ENCODE measurements at regions not wholly inside any gene's neighbourhood (a gene's known extent, or its start where the extent isn't known, plus 50 kb on each side); places are given as distances from the start of the nearest gene placed in this dataset.
A peak's percentile ranks its signal among the peaks of the same experiment; 100 is the strongest.
"Not testable (repeated sequence)": the region's sequence is repeated elsewhere in the genome, so short reads cannot be mapped to it uniquely, and the experiment has no call there.

- no peak for DNase-seq (ENCODE audit: low read depth in 1 of 2, low spot score in 1 of 2)
These were observed 458.6 kb upstream of the KLF6 start for GRCh38 chr10:4243651-4244050.

DNA sequence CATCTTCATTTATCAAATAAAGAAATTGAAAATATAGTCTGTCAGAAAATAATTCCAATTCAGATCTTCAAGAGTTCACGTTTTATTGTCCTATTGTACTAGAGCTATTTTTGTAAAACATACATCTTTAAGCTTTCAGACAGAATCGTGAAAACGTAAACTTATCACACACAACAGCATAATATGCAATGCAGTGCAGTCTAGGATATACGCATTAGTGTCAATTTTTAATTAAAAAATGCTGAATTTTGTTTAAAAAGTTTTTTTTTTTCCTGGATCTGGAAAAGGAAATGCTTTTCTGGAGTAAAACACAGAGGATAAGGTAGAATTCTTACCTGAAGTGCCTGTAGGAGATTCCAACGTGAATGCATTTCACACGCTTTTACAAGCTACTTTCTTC, 458.2 kb upstream of the KLF6 start:
- DNase-seq (ENCODE audit: low read depth in 1 of 2, low spot score in 1 of 2) = no peak

DNA sequence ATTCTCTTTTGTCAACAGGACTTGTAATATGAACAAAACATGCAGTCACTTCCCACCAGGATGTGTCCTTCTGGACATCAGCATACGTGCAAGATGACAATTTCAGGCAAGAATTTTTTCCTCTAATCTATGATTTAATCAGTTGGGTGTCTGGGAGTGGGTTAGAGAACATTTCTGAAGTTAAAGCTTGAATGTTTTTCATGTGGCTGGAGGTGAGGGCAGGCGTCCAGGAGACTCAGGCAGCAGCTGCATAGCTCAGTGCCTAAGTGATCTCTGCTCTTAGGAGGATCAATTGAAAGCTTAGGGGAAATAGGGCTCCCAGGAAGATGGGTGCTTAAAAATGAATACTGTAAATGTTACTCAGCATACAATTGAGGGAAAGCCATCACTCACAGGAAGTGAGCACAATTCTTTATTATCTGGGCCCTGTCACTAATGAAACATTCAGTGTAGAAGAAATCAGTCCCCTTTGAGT, 457.6 kb upstream of the KLF6 start:
- no peak for DNase-seq (ENCODE audit: low read depth in 1 of 2, low spot score in 1 of 2)

- DNase-seq (ENCODE audit: low read depth in 1 of 2, low spot score in 1 of 2) = no peak
These were observed 456.8 kb upstream of the KLF6 start for GRCh38 chr10:4241724-4242345.

DNA sequence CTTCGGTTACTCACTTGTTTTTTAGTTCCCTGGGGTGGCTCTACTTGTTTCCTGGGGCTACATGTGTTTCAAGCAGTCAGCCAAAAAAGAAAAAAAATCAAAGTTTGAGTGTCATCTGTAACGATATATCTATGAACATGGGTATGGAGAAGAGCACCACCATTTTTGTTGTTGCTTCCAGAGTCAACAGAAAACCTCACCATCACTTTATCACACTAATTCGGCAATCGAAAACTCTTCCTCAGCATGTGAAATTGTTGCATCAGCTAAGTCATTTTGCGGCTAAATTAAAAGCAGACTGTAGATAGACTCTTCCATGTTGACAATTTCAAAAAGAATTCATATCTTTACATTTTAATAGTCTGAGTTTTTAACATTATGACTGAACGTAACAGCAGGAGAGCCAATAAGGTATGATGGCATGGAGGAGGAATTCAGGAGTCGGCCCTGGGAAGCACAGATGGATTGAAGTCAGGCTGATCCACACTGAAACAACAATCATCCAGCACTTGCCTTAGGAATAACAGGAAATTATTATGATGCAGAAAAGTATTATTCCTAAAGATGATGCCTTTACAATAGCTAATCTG, 455.7 kb upstream of the KLF6 start:
- no peak for DNase-seq (ENCODE audit: low read depth in 1 of 2, low spot score in 1 of 2)

GRCh38 chr10:4239186-4239585, 454.2 kb upstream of the KLF6 start:
- DNase-seq (ENCODE audit: low read depth in 1 of 2, low spot score in 1 of 2) = no peak

GRCh38 chr10:4236905-4237304, 451.9 kb upstream of the KLF6 start:
- DNase-seq (ENCODE audit: low read depth in 1 of 2, low spot score in 1 of 2) = not testable (repeated sequence)

GRCh38 chr10:4234661-4235060, 449.7 kb upstream of the KLF6 start:
- DNase-seq (ENCODE audit: low read depth in 1 of 2, low spot score in 1 of 2) = peak in 1 of 2 donors; percentile 27

- no peak for DNase-seq (ENCODE audit: low read depth in 1 of 2, low spot score in 1 of 2)
These were observed 446.4 kb upstream of the KLF6 start for GRCh38 chr10:4231439-4231838.

DNA sequence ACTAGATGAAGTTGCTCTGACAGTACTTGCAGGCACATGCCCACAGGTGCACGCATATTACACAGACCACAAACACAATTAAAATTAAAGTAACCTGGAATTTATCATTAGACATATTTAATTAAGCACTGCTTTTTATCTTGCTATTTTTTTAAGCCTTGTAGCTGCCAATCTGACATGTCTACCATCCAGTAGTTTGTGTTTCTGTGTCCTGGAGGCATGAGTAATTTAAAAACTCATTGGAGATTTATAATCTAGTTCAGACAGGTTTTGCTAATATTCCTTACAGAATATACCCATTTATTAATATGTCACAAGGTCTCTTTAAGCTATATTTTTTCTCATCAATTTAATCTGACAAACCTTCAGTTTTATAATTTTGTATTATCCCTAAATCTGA, 445.0 kb upstream of the KLF6 start:
- DNase-seq (ENCODE audit: low read depth in 1 of 2, low spot score in 1 of 2) = no peak

GRCh38 chr10:4229106-4229505, 444.1 kb upstream of the KLF6 start:
- no peak for DNase-seq (ENCODE audit: low read depth in 1 of 2, low spot score in 1 of 2)

DNA sequence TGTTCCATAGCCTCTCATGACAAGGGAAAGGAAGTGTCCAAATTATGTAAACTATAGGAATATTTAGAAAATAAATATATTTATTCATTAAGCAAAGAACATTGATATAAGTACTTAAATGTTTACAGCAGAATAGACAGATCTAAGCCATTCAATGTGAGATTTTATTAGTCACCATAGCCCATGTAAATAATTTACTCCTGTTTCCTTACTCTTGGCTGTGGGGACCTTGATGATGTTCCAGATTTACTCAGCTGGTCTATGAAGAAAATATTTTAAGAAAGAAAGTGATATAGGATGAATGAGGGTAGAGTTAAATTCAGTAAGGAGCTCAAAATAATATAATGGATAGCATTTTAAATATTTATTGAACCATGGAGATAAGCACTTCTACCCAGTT, 442.6 kb upstream of the KLF6 start:
- DNase-seq (ENCODE audit: low read depth in 1 of 2, low spot score in 1 of 2) = no peak

DNA sequence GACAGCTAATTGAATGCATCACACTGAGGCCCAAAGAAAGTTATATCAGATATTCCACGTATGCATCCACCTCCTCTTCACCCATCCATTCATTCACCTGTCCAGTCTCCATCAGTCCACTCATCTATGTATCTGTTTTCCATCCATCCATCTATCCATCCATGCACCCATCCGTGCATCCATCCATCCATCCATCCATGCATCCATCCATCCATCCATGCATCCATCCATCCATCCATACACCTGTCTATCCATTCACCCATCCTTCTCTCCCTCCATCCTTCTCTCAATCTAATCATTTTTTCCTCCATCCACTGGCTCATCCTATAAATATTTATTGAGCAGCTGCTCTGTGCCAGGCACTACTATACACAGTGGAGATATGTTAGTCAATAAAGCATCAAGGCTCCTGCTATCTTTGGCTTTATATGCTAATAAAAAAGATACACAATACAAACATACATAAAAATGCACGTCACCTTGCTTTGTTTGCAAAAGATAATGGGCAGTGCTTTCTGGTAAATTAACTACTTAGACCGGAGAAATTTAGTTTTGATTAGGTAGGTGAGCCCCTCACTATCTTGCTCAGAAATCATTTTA, 442.0 kb upstream of the KLF6 start:
- no peak for DNase-seq (ENCODE audit: low read depth in 1 of 2, low spot score in 1 of 2)

- no peak for DNase-seq (ENCODE audit: low read depth in 1 of 2, low spot score in 1 of 2)
These were observed 439.2 kb upstream of the KLF6 start for GRCh38 chr10:4224178-4224577.

GRCh38 chr10:4221310-4221709, 436.3 kb upstream of the KLF6 start:
- not testable (repeated sequence) for DNase-seq (ENCODE audit: low read depth in 1 of 2, low spot score in 1 of 2)

DNA sequence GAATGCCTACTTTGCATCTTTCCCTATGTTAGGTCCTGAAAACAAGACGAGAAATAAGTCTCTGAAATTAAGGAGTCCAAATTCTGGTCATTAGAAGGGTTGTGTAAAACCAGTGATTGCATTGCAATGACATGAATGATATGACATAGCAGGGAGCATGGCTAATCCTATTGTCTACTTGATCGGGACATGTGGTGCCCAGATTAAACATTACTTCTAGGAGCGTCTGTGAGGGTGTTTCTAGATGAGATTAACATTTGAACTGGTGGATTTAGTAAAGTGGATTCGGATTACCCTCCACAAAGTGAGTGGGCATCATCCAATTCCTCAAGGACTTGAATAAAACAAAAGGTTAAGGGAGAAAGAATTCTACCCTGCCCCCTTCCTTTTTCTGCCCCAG, 434.9 kb upstream of the KLF6 start:
- DNase-seq (ENCODE audit: low read depth in 1 of 2, low spot score in 1 of 2) = no peak

DNA sequence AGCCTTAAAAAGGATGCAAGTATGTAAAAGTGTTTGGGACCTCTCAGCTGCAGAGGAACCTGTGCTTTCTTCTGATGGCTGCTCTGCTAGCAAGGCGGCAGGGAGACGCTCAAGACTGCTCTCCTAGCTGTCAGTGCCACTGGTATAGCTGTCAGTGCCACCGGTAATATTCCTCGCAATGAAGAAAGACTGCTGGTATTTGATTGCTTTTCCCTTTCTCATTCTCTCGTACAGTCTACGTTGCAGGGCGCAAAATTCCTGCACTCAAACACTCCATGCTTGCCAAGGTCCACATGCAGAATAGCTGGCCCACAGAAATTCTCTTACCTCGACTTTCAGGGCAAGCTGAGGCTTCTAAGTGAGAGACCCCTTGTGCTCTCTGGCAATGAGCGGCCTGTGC, 432.6 kb upstream of the KLF6 start:
- no peak for DNase-seq (ENCODE audit: low read depth in 1 of 2, low spot score in 1 of 2)

DNA sequence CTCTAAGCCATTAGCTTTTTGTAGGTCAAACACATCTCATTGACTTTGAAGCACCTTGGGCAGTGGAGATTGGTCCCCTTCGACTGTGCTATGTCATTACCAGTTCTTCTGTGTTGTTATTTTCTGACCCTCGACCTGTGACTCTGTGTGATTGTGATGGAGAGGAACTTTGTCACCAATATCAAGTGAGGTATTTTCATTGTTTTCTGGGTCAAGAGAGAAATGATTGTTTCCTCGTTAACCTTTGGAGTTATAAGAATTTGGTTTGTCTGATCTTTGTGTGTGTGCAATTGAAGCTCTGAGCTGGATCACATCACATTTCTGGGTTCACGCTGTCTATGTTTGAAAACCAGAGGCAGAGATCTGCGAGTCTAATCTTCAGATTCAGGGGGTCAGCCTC, 432.2 kb upstream of the KLF6 start:
- no peak for DNase-seq (ENCODE audit: low read depth in 1 of 2, low spot score in 1 of 2)

DNA sequence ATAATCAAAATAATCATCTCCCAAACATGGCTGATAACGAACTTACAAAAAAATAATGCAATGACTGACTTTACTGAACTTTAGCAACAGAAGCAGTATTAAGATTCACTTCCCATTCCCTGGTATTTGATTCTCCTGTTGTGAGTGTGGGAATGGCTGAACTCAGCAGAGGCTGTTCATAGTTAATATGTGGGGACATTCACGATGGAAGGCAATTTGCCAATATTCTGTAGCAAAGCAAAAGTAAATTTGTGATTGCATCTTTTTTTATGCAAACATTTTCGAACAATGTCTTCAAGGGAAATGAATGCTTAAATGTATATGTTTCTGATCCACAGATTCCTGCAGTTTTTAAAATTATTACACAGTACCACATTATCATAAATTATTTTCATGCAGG, 431.7 kb upstream of the KLF6 start:
- no peak for DNase-seq (ENCODE audit: low read depth in 1 of 2, low spot score in 1 of 2)

DNA sequence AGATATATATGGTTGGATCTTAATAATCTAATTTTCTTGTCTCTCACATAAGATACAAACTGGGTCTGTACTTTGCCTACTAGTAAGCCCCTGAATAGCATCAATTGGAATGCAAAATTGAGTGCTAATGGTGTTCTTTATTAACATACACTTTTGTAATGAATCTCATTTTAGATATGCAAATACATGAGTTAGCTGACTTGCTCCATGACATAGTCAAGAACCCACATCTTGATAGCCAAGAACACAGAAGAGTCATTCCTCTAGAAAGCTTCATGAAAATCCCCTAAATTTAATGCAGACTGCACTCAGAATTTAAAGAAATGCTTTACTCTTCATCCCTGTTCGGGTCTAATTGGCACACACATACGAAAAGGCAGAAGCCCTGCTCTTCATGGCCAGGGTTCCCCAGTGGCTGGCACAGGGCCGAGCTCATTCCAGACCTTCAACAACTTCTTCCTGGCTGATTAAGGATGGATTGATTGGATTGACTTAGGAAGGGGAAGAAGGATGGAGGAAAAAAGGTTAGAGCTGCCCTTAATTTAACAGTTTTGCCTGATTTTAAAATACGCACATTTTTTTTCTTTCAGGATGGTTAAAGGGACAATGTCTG, 431.1 kb upstream of the KLF6 start:
- no peak for DNase-seq (ENCODE audit: low read depth in 1 of 2, low spot score in 1 of 2)

- DNase-seq (ENCODE audit: low read depth in 1 of 2, low spot score in 1 of 2) = no peak
These were observed 430.5 kb upstream of the KLF6 start for GRCh38 chr10:4215485-4215884.

- DNase-seq (ENCODE audit: low read depth in 1 of 2, low spot score in 1 of 2) = no peak
These were observed 429.9 kb upstream of the KLF6 start for GRCh38 chr10:4214908-4215307.

Measured in activated T-helper 1 cell treated with anti-CD3 and anti-CD28 coated beads, Interleukin-2, amount 50 U/mL, for 16 hours (primary cell).